Keratinocyte (primary cell): ENCODE measurements at regions not wholly inside any gene's neighbourhood (a gene's known extent, or its start where the extent isn't known, plus 50 kb on each side); places are given as distances from the start of the nearest gene placed in this dataset.

Experiments
- CTCF ChIP-seq, 3 experiments: IDR thresholded peaks in 1 of 3; conservative IDR thresholded peaks in 1 of 3; optimal IDR thresholded peaks in 1 of 3; 2 replicates in 2 of 3; 3 replicates in 1 of 3; pipeline versions ENCODE3 to v1.5.1; 2011; ENCODE audit warnings: low read length in 3 of 3, mild to moderate bottlenecking in 3 of 3, moderate library complexity in 2 of 3, control low read depth in 1 of 3, inconsistent platforms in 1 of 3; ENCODE audit not compliant: insufficient read depth in 2 of 3; ENCODE audit errors: extremely low read depth in 1 of 3
- EZH2 ChIP-seq: IDR thresholded peaks from one replicate; pipeline ENCODE4 v1.6.1; 2012; ENCODE audit warnings: inconsistent platforms, mild to moderate bottlenecking, low read length, moderate library complexity

- TF ChIP-seq CTCF (optimal IDR thresholded peaks at IDR 0.05 in 1 of 3, IDR thresholded peaks at IDR 0.05 in 1 of 3, conservative IDR thresholded peaks at IDR 0.05 in 1 of 3; ENCODE audit: extremely low read depth in 1 of 3, insufficient read depth in 2 of 3, low read length in 3 of 3) (no peak), EZH2 (no peak)
Measured at GRCh38 chr6:19465256-19465655, 371.9 kb upstream of the ID4 start.
